GM19025 (cell line): ENCODE measurements at regions not wholly inside any gene's neighbourhood (a gene's known extent, or its start where the extent isn't known, plus 50 kb on each side); places are given as distances from the start of the nearest gene placed in this dataset.

Experiments used
- ATAC-seq: cut with Tn5 transposase; IDR thresholded peaks from one replicate; pipeline ENCODE4 v1.9.1; 2021; ENCODE audit warnings: mild to moderate bottlenecking, low read depth, moderate library complexity; ENCODE audit not compliant: unreplicated experiment

GRCh38 chr5:35325836-35326235, 95.5 kb upstream of the PRLR start:
- no peak for ATAC-seq

- no peak for ATAC-seq
Observed at GRCh38 chr5:35324679-35325078, 94.4 kb upstream of the PRLR start.

- no peak for ATAC-seq
Observed at GRCh38 chr5:35324201-35324600, 93.9 kb upstream of the PRLR start.

GRCh38 chr5:35320029-35320428, 89.7 kb upstream of the PRLR start:
- ATAC-seq = peak; percentile 25

- ATAC-seq = peak; percentile 97
Observed at GRCh38 chr5:35319333-35320002, 89.2 kb upstream of the PRLR start.

GRCh38 chr5:35317586-35317985, 87.3 kb upstream of the PRLR start:
- ATAC-seq = no peak

- no peak for ATAC-seq
Observed at GRCh38 chr5:35316611-35317274, 86.5 kb upstream of the PRLR start.

- ATAC-seq = no peak
Observed at GRCh38 chr5:35313291-35313690, 83.0 kb upstream of the PRLR start.

- ATAC-seq = no peak
Observed at GRCh38 chr5:35312267-35312666, 82.0 kb upstream of the PRLR start.

GRCh38 chr5:35309365-35310130, 79.3 kb upstream of the PRLR start:
- ATAC-seq = no peak

GRCh38 chr5:35308421-35308820, 78.1 kb upstream of the PRLR start:
- ATAC-seq = no peak

- no peak for ATAC-seq
Observed at GRCh38 chr5:35306716-35307365, 76.6 kb upstream of the PRLR start.

- no peak for ATAC-seq
Observed at GRCh38 chr5:35305336-35306020, 75.2 kb upstream of the PRLR start.

- no peak for ATAC-seq
Observed at GRCh38 chr5:35304291-35304690, 74.0 kb upstream of the PRLR start.

- ATAC-seq = no peak
Observed at GRCh38 chr5:35303152-35303551, 72.9 kb upstream of the PRLR start.

GRCh38 chr5:35302544-35302943, 72.3 kb upstream of the PRLR start:
- peak; percentile 89 for ATAC-seq

- no peak for ATAC-seq
Observed at GRCh38 chr5:35297755-35298154, 67.5 kb upstream of the PRLR start.

- no peak for ATAC-seq
Observed at GRCh38 chr5:35294976-35295375, 64.7 kb upstream of the PRLR start.

GRCh38 chr5:35294017-35294416, 63.7 kb upstream of the PRLR start:
- no peak for ATAC-seq

GRCh38 chr5:35285435-35285834, 55.1 kb upstream of the PRLR start:
- ATAC-seq = no peak

GRCh38 chr5:35285011-35285410, 54.7 kb upstream of the PRLR start:
- ATAC-seq = no peak
